ENCODE measurements at regions not wholly inside any gene's neighbourhood (a gene's known extent, or its start where the extent isn't known, plus 50 kb on each side); places are given as distances from the start of the nearest gene placed in this dataset.

DNA sequence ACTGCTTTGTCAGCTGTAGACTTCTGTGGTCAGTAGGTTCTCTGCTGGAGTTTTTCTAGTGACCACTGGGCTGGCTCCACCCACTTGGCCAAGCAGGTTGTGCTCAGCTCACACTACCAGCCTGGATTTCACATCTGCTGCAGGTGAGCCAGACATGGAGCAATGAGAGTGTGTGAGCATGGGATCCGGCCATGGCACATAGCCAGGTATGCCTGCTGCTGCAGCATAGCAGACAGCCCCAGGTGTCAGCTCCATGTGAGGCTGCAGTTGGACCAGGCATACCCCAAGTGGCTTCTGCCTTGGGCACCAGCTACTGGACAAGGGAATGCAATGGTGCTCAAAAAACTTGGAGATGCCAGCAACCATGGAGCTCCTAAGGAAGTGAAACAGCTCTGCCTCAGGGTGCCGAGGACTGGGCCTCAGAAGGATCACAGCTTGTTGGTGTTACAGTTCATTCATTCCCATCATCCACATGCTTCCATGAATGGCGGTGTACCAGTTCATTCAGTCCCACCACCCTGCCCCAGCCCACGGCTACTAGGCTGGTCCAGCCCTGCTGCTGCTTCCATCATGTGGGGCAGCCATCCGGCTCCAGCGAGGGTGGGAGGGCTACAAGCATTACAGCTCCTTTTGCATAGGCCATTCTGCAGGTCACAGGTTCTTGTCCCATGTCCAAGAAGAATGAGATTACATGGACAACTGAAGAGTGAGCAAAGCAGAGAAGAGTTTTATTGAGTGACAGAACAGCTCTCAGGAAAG, 389.1 kb upstream of the PCDH7 start:
- DNase-seq (ENCODE audit: low read depth, low spot score) = no peak
- H3K36me3 ChIP-seq (ENCODE audit: control insufficient read depth in 2 of 2, extremely low read depth in 1 of 2, insufficient read depth in 2 of 2, low read length in 2 of 2) = no peaks in the 10 kb centered on the region
- H3K4me3 ChIP-seq (ENCODE audit: control insufficient read depth in 2 of 3, extremely low read depth in 1 of 3, insufficient read depth in 2 of 3, low read depth in 1 of 3, low read length in 3 of 3) = no peak overlapping the region
- H3K4me1 ChIP-seq (ENCODE audit: control insufficient read depth, extremely low read depth, insufficient read depth, low read length) = no peaks in the 10 kb centered on the region
- dilution Hi-C loops (cut with MboI; ENCODE audit: extremely low pct_ligation_motif_present, low sequenced_read_pairs) = no loop called here
- H4K20me1 ChIP-seq (ENCODE audit: control insufficient read depth, extremely low read depth, insufficient read depth, low read length) = no peaks in the 10 kb centered on the region
- H3K9me1 ChIP-seq (ENCODE audit: control insufficient read depth, extremely low read depth, insufficient read depth, low read length) = no peaks in the 10 kb centered on the region
- no peak for FAIRE-seq
- H3K4me2 ChIP-seq (ENCODE audit: control insufficient read depth, extremely low read depth, insufficient read depth, low read depth, low read length) = no peak overlapping the region
- no peak overlapping the region for H2AFZ ChIP-seq (ENCODE audit: control insufficient read depth, low read length)
- no peak overlapping the region for H3K27ac ChIP-seq (ENCODE audit: control insufficient read depth, insufficient read depth, low read length)
- TF ChIP-seq, protein P1, sequence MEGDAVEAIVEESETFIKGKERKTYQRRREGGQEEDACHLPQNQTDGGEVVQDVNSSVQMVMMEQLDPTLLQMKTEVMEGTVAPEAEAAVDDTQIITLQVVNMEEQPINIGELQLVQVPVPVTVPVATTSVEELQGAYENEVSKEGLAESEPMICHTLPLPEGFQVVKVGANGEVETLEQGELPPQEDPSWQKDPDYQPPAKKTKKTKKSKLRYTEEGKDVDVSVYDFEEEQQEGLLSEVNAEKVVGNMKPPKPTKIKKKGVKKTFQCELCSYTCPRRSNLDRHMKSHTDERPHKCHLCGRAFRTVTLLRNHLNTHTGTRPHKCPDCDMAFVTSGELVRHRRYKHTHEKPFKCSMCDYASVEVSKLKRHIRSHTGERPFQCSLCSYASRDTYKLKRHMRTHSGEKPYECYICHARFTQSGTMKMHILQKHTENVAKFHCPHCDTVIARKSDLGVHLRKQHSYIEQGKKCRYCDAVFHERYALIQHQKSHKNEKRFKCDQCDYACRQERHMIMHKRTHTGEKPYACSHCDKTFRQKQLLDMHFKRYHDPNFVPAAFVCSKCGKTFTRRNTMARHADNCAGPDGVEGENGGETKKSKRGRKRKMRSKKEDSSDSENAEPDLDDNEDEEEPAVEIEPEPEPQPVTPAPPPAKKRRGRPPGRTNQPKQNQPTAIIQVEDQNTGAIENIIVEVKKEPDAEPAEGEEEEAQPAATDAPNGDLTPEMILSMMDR (optimal IDR thresholded peaks at IDR 0.05 in 1 of 3, IDR thresholded peaks at IDR 0.05 in 1 of 3, conservative IDR thresholded peaks at IDR 0.05 in 1 of 3; ENCODE audit: extremely low read depth in 1 of 3, insufficient read depth in 2 of 3, low read length in 3 of 3) = no peak
- TF ChIP-seq EZH2 (IDR thresholded peaks at IDR 0.05; ENCODE audit: low read length) = no peak
- no peaks in the 10 kb centered on the region for H3K27me3 ChIP-seq (ENCODE audit: control insufficient read depth, extremely low read depth, insufficient read depth, low read length)
- no peak overlapping the region for H3K9ac ChIP-seq (ENCODE audit: control insufficient read depth, extremely low read depth, insufficient read depth, low read length)
- H3K9me3 ChIP-seq (ENCODE audit: control insufficient read depth, low read depth, low read length) = peaks cover 3% of the 10 kb centered on the region
- no peaks in the 10 kb centered on the region for H3K79me2 ChIP-seq (ENCODE audit: control insufficient read depth, insufficient read depth, low read length)

DNA sequence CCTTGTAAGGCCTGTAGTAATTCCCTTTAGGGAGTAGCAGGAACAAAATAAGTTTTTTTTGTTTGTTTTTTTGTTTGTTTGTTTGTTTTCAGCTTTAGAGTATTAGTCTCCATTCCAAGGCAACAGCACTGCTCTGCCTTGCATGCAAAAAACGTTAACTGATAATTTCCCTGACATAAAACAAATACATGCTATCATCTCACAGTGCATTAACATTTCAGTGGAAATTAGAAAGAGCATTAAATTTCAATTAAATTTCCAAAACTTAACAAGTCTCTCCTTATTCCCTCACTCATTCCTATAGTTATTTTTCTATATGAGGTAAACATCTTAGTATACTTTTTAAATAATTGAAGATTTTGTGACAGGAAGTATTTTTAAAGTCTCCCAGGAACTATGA, 378.4 kb upstream of the PCDH7 start:
- no peaks in the 10 kb centered on the region for H3K79me2 ChIP-seq (ENCODE audit: control insufficient read depth, insufficient read depth, low read length)
- DNase-seq (ENCODE audit: low read depth, low spot score) (no peak), FAIRE-seq (no peak)
- TF ChIP-seq EZH2 (IDR thresholded peaks at IDR 0.05; ENCODE audit: low read length) = no peak
- TF ChIP-seq, protein P1 (optimal IDR thresholded peaks at IDR 0.05 in 1 of 3, IDR thresholded peaks at IDR 0.05 in 1 of 3, conservative IDR thresholded peaks at IDR 0.05 in 1 of 3; ENCODE audit: extremely low read depth in 1 of 3, insufficient read depth in 2 of 3, low read length in 3 of 3) = no peak
- H3K36me3 ChIP-seq (ENCODE audit: control insufficient read depth in 2 of 2, extremely low read depth in 1 of 2, insufficient read depth in 2 of 2, low read length in 2 of 2) = no peaks in the 10 kb centered on the region
- no peaks in the 10 kb centered on the region for H3K27me3 ChIP-seq (ENCODE audit: control insufficient read depth, extremely low read depth, insufficient read depth, low read length)
- no peaks in the 10 kb centered on the region for H3K9me3 ChIP-seq (ENCODE audit: control insufficient read depth, low read depth, low read length)
- H3K4me3 ChIP-seq (ENCODE audit: control insufficient read depth in 2 of 3, extremely low read depth in 1 of 3, insufficient read depth in 2 of 3, low read depth in 1 of 3, low read length in 3 of 3) = no peak overlapping the region
- H3K4me2 ChIP-seq (ENCODE audit: control insufficient read depth, extremely low read depth, insufficient read depth, low read depth, low read length) = no peak overlapping the region
- no peaks in the 10 kb centered on the region for H4K20me1 ChIP-seq (ENCODE audit: control insufficient read depth, extremely low read depth, insufficient read depth, low read length)
- no peaks in the 10 kb centered on the region for H3K4me1 ChIP-seq (ENCODE audit: control insufficient read depth, extremely low read depth, insufficient read depth, low read length)
- dilution Hi-C loops (cut with MboI; ENCODE audit: extremely low pct_ligation_motif_present, low sequenced_read_pairs) = no loop called here
- H3K9me1 ChIP-seq (ENCODE audit: control insufficient read depth, extremely low read depth, insufficient read depth, low read length) = no peaks in the 10 kb centered on the region
- no peak overlapping the region for H3K9ac ChIP-seq (ENCODE audit: control insufficient read depth, extremely low read depth, insufficient read depth, low read length)
- no peak overlapping the region for H3K27ac ChIP-seq (ENCODE audit: control insufficient read depth, insufficient read depth, low read length)
- no peak overlapping the region for H2AFZ ChIP-seq (ENCODE audit: control insufficient read depth, low read length)

Measured in keratinocyte (primary cell).